ENCODE measurements at regions not wholly inside any gene's neighbourhood (a gene's known extent, or its start where the extent isn't known, plus 50 kb on each side); places are given as distances from the start of the nearest gene placed in this dataset.

- TF ChIP-seq CTCF (IDR thresholded peaks at IDR 0.05; ENCODE audit: low read length) (no peak), EZH2 (IDR thresholded peaks at IDR 0.05; ENCODE audit: borderline replicate concordance, low read length) (no peak)
Measured at GRCh38 chr12:124480469-124481256, 86.7 kb downstream of the NCOR2 start.
